GM23248 (cell line): ENCODE measurements at regions not wholly inside any gene's neighbourhood (a gene's known extent, or its start where the extent isn't known, plus 50 kb on each side); places are given as distances from the start of the nearest gene placed in this dataset.

Source experiments
- DNase-seq: peaks from one replicate; pipeline ENCODE4 v3.0.0-alpha.2; 2015
- H2AFZ ChIP-seq: fragments of 200-600 bp; sonication (generic); 2 replicates; pipeline ENCODE4 v1.6.1; 2016; ENCODE audit warnings: antibody characterized with exemption
- H3F3A ChIP-seq: fragments of 200-600 bp; sonication (generic); 2 replicates; pipeline ENCODE4 v1.6.1; 2016; ENCODE audit warnings: mild to moderate bottlenecking, antibody characterized with exemption, mixed run types; ENCODE audit not compliant: insufficient read depth
- H3K27ac ChIP-seq: fragments of 200-600 bp; sonication (generic); 2 replicates; pipeline ENCODE4 v1.5.1; 2016; ENCODE audit warnings: mild to moderate bottlenecking
- H3K27me3 ChIP-seq: fragments of 200-600 bp; sonication (generic); replicated peaks from 2 replicates; pipeline ENCODE4 v1.6.1; 2016; ENCODE audit warnings: mild to moderate bottlenecking; ENCODE audit not compliant: insufficient read depth
- H3K36me3 ChIP-seq: fragments of 200-600 bp; sonication (generic); 2 replicates; pipeline ENCODE4 v1.6.1; 2016; ENCODE audit warnings: low read depth, mild to moderate bottlenecking
- H3K4me1 ChIP-seq: fragments of 200-600 bp; sonication (generic); 2 replicates; pipeline ENCODE4 v1.6.1; 2016; ENCODE audit warnings: mild to moderate bottlenecking; ENCODE audit not compliant: insufficient read depth
- H3K4me2 ChIP-seq: fragments of 200-600 bp; sonication (generic); one replicate; pipeline ENCODE4 v1.6.1; 2016; ENCODE audit warnings: mild to moderate bottlenecking; ENCODE audit not compliant: unreplicated experiment
- H3K4me3 ChIP-seq: fragments of 200-600 bp; sonication (generic); 2 replicates; pipeline ENCODE4 v1.5.1; 2016; ENCODE audit warnings: mild to moderate bottlenecking
- H3K79me2 ChIP-seq: fragments of 200-600 bp; sonication (generic); 2 replicates; pipeline ENCODE4 v1.6.1; 2016; ENCODE audit warnings: mild to moderate bottlenecking; ENCODE audit not compliant: insufficient read depth
- H3K9ac ChIP-seq: fragments of 200-600 bp; sonication (generic); 2 replicates; pipeline ENCODE4 v1.6.1; 2016; ENCODE audit warnings: mild to moderate bottlenecking
- H3K9me2 ChIP-seq: fragments of 200-600 bp; sonication (generic); 2 replicates; pipeline ENCODE4 v1.6.1; 2016; ENCODE audit warnings: mixed run types, mild to moderate bottlenecking, moderate library complexity; ENCODE audit not compliant: insufficient read depth
- H3K9me3 ChIP-seq: fragments of 200-600 bp; sonication (generic); one replicate; pipeline ENCODE4 v1.6.1; 2017; ENCODE audit warnings: low read depth
- H4K20me1 ChIP-seq: fragments of 200-600 bp; sonication (generic); 2 replicates; pipeline ENCODE4 v1.6.0; 2016; ENCODE audit not compliant: insufficient read depth
- EZH2 ChIP-seq: fragments of 200-600 bp; sonication (generic); IDR thresholded peaks from 2 replicates; pipeline ENCODE4 v1.6.1; 2018; ENCODE audit warnings: antibody characterized with exemption, mild to moderate bottlenecking; ENCODE audit not compliant: insufficient read depth, poor library complexity, severe bottlenecking
- EZH2phosphoT487 ChIP-seq: fragments of 200-600 bp; sonication (generic); IDR thresholded peaks from 2 replicates; pipeline ENCODE4 v1.6.1; 2018; ENCODE audit warnings: antibody characterized with exemption, moderate library complexity, mild to moderate bottlenecking, low read depth; ENCODE audit not compliant: insufficient read depth
- WGBS, 2 experiments: methylation state at CpG; one replicate each; pipeline ENCODE4 v1.1.6; 2015 to 2017; ENCODE audit warnings: low lambda C conversion rate in 2 of 2, low coverage in 1 of 2; ENCODE audit errors: missing lambda C conversion rate in 2 of 2; 5-methylcytosine and 5-hydroxymethylcytosine counted together
- in situ Hi-C: fragments of 300-500 bp; cut with MboI; formaldehyde crosslinking; loops from 2 replicates; pipeline ENCODE4 v1.15.0; 2020

DNA sequence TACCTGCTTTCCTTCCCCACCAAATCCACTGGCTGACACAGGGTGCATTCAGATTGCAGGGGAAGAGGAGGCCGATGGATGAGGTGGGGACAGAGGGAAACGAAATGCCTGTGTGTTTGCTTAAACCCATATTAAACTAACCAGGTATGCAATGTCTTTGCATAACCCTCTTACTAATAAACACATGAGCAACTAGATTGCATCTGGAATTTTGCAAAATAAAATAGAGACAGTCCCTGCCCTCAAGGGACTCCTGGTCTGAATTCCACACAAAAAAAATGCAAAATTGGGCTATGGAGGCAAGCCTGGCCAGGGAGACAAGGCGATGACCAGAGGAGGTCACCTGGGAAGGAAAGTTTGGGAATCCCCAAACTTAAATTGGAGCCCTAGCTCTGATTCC lies 202.9 kb downstream of the ACTL7B start:
- Histone ChIP-seq H3K9ac (no peak overlapping the region), H3K27ac (no peak overlapping the region), H3K9me2 (no peaks in the 10 kb centered on the region), H3K4me2 (no peak overlapping the region), H3K4me1 (no peaks in the 10 kb centered on the region), H3F3A (no peaks in the 10 kb centered on the region), H2AFZ (no peak overlapping the region), H3K9me3 (no peaks in the 10 kb centered on the region), H3K36me3 (no peaks in the 10 kb centered on the region), H3K27me3 (peaks cover 6% of the 10 kb centered on the region; the same call in 1 of the 2 replicates), H4K20me1 (no peaks in the 10 kb centered on the region), H3K4me3 (no peak overlapping the region), H3K79me2 (no peaks in the 10 kb centered on the region)
- in situ Hi-C loops: no loop called here
- 63 to 66% methylated on average over 3 of the region's 3 CpGs for WGBS, 2 experiments
- no peak for TF ChIP-seq EZH2phosphoT487
- no peak for TF ChIP-seq EZH2
- DNase-seq: no peak

DNA sequence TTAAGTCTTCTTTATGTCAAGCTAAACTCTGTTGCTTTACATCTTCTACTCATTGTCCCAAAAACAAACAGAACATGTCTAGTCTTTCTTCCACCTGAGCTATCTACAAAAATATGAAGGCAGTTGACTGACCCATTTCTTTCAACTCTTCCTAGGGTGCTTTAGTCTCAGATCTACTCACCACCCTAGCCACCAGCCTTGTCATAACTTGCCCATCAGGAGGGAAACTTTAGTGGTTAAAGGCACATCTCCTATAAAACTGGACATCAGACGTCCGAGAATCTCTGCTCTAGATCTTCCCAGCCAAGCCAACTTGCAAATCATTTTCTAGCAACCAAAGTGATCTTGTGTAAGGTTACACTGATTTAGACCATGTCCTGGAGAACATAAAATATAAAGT lies 205.0 kb downstream of the ACTL7B start:
- no peak overlapping the region for H3K27ac ChIP-seq
- WGBS, 2 experiments: 25 to 28% methylated on average over 2 of the region's 2 CpGs
- no peak for TF ChIP-seq EZH2
- TF ChIP-seq EZH2phosphoT487: no peak

DNA sequence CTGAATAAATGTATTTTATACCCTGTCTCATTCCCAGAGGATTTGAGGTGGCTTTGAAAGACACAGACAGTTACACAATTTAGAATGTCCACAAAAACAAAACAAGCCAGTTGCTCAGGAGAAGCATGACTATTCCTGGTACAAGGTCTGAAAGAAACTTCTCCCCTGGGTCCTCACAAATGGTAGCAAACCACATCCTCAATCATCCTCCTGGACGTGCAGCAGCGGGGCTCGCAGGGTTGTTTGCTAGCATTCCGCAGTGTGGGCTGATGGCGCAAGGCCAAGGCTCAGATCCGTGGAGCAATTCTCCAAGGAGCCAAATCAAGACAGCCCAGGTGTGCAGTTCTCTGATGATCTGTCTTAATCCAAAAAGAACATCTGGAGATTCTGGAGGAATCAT lies 210.3 kb downstream of the ACTL7B start:
- Histone ChIP-seq H3F3A (0 out of 2 replicates have a peak, but pooled peaks cover 4% of the 10 kb centered on the region), H3K4me1 (peaks cover 6% of the 10 kb centered on the region), H4K20me1 (no peaks in the 10 kb centered on the region), H2AFZ (no peak overlapping the region), H3K79me2 (no peaks in the 10 kb centered on the region), H3K9me2 (no peaks in the 10 kb centered on the region), H3K27me3 (no peaks in the 10 kb centered on the region), H3K4me3 (no peak overlapping the region), H3K36me3 (no peaks in the 10 kb centered on the region), H3K4me2 (no peak overlapping the region), H3K9ac (no peak overlapping the region), H3K27ac (no peak overlapping the region), H3K9me3 (no peaks in the 10 kb centered on the region)
- in situ Hi-C loops: no loop called here
- TF ChIP-seq EZH2 (no peak), EZH2phosphoT487 (no peak)
- 35 to 46% methylated on average over 6 of the region's 6 CpGs for WGBS, 2 experiments
- peak; percentile 29 for DNase-seq

More for the DNA sequence above, 205.0 kb downstream of the ACTL7B start:
- Histone ChIP-seq H3K36me3 (no peaks in the 10 kb centered on the region), H3K4me3 (no peak overlapping the region), H3K9ac (no peak overlapping the region), H3K4me2 (no peak overlapping the region), H3K9me3 (no peaks in the 10 kb centered on the region), H3K27me3 (peaks cover 1% of the 10 kb centered on the region; the same call in 1 of the 2 replicates), H3K9me2 (no peaks in the 10 kb centered on the region), H3K79me2 (no peaks in the 10 kb centered on the region), H3K4me1 (no peaks in the 10 kb centered on the region), H3F3A (no peaks in the 10 kb centered on the region), H4K20me1 (no peaks in the 10 kb centered on the region), H2AFZ (no peak overlapping the region)
- no peak for DNase-seq
- in situ Hi-C loops: no loop called here

DNA sequence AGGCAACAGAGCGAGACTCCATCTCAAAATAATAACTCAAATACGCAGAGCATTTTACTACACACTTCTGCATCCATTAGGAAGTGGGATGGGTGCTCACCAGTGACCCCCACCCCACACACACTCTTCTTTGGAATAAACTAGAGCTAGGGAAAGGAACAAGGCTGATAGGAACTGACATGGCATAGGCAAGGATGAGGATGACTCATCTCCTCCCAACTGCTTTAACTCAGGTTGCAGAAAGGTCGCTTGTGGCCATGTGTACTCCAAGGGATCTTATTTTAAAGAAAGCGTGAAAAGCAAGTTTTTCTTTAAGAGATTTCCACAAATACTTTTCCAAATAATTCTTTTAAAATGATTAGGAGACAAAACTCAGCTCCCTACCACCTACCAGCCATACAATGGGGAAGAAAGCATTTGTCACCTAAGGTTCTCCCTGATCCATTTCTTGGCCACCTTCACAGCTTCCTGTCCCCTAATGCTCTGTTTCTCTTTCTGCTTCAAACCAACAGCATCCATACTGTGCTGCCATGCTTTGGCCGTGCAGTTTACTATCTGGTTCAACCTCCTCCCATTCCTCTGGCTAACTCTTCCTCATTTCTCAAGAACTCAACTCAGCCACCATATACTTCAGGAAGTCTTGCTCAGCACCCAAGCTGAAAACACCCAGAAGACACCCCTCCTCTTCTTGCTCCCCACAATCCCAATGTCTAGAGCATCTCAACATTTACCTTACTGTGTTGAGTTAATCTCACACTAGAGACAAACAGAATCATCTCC lies 211.9 kb downstream of the ACTL7B start:
- Histone ChIP-seq H3K4me2 (no peak overlapping the region), H4K20me1 (no peaks in the 10 kb centered on the region), H3K9me2 (no peaks in the 10 kb centered on the region), H3K4me1 (peaks cover 20% of the 10 kb centered on the region), H2AFZ (no peak overlapping the region), H3K9ac (no peak overlapping the region), H3K79me2 (no peaks in the 10 kb centered on the region), H3K9me3 (no peaks in the 10 kb centered on the region), H3F3A (0 out of 2 replicates have a peak, but pooled peaks cover 13% of the 10 kb centered on the region), H3K27me3 (no peaks in the 10 kb centered on the region), H3K36me3 (no peaks in the 10 kb centered on the region), H3K4me3 (no peak overlapping the region), H3K27ac (no peak overlapping the region)
- peak; percentile 37 for DNase-seq
- in situ Hi-C loops: no loop called here
- TF ChIP-seq EZH2 (no peak), EZH2phosphoT487 (no peak)
- WGBS, 2 experiments: 80% methylated on average over 5 of the region's 5 CpGs
